H9 (cell line): ENCODE measurements at regions not wholly inside any gene's neighbourhood (a gene's known extent, or its start where the extent isn't known, plus 50 kb on each side); places are given as distances from the start of the nearest gene placed in this dataset.

Source experiments
- DNase-seq: peaks from one replicate; pipeline ENCODE4 v3.0.0-alpha.2; 2017
- H2AFZ ChIP-seq: one replicate; pipeline ENCODE4 v1.6.1; 2013; ENCODE audit warnings: mild to moderate bottlenecking, low read length, control low read depth, moderate library complexity
- H2AK5ac ChIP-seq: 2 replicates; pipeline ENCODE4 v1.6.1; 2013; ENCODE audit warnings: low read length, control low read depth, mixed read lengths; ENCODE audit not compliant: insufficient read length
- H2BK120ac ChIP-seq: one replicate; pipeline ENCODE4 v1.6.1; 2013; ENCODE audit warnings: low read depth, mild to moderate bottlenecking, low read length, control low read depth, inconsistent platforms; ENCODE audit not compliant: poor library complexity, severe bottlenecking
- H2BK12ac ChIP-seq: 2 replicates; pipeline ENCODE4 v1.6.1; 2013; ENCODE audit warnings: low read length, control low read depth, mixed read lengths, low read depth; ENCODE audit not compliant: insufficient read length
- H2BK15ac ChIP-seq: 2 replicates; pipeline ENCODE4 v1.6.1; 2013; ENCODE audit warnings: low read depth, low read length, control low read depth
- H2BK20ac ChIP-seq: one replicate; pipeline ENCODE4 v1.6.1; 2013; ENCODE audit warnings: low read depth, mild to moderate bottlenecking, low read length, control low read depth, inconsistent platforms; ENCODE audit not compliant: poor library complexity, severe bottlenecking
- H2BK5ac ChIP-seq: 2 replicates; pipeline ENCODE4 v1.6.1; 2013; ENCODE audit warnings: low read length, control low read depth, mixed read lengths; ENCODE audit not compliant: insufficient read length
- H3K14ac ChIP-seq: 2 replicates; pipeline ENCODE4 v1.6.1; 2013; ENCODE audit warnings: low read length, control low read depth; ENCODE audit not compliant: insufficient read depth
- H3K18ac ChIP-seq: 2 replicates; pipeline ENCODE4 v1.6.1; 2013; ENCODE audit warnings: low read depth, mild to moderate bottlenecking, mixed read lengths, low read length, control low read depth; ENCODE audit not compliant: insufficient read length
- H3K23ac ChIP-seq: 2 replicates; pipeline ENCODE4 v1.6.1; 2013; ENCODE audit warnings: low read length, control low read depth, mixed read lengths, low read depth; ENCODE audit not compliant: insufficient read length
- H3K23me2 ChIP-seq: 2 replicates; pipeline ENCODE4 v1.6.1; 2013; ENCODE audit warnings: low read depth, mild to moderate bottlenecking, mixed read lengths, low read length, control low read depth; ENCODE audit not compliant: insufficient read length, poor library complexity, severe bottlenecking
- H3K27ac ChIP-seq: 2 replicates; pipeline ENCODE4 v1.5.1; 2013; ENCODE audit warnings: low read length, control low read depth, mixed read lengths, low read depth; ENCODE audit not compliant: insufficient read length
- H3K27me3 ChIP-seq: 2 replicates; pipeline ENCODE4 v1.6.1; 2013; ENCODE audit warnings: low read length, control low read depth, inconsistent platforms; ENCODE audit not compliant: insufficient read depth
- H3K4ac ChIP-seq: 2 replicates; pipeline ENCODE4 v1.6.1; 2013; ENCODE audit warnings: low read depth, mild to moderate bottlenecking, control low read depth, inconsistent platforms, low read length, moderate library complexity
- H3K4me1 ChIP-seq: 2 replicates; pipeline ENCODE4 v1.6.1; 2013; ENCODE audit warnings: low read length, control low read depth, inconsistent platforms; ENCODE audit not compliant: insufficient read depth
- H3K4me2 ChIP-seq: 2 replicates; pipeline ENCODE4 v1.6.1; 2013; ENCODE audit warnings: low read length, control low read depth, mixed read lengths; ENCODE audit not compliant: insufficient read length, insufficient read depth
- H3K56ac ChIP-seq: 2 replicates; pipeline ENCODE4 v1.6.1; 2013; ENCODE audit warnings: low read depth, mild to moderate bottlenecking, mixed read lengths, low read length, control low read depth; ENCODE audit not compliant: insufficient read length
- H3K79me1 ChIP-seq: 2 replicates; pipeline ENCODE4 v1.6.1; 2013; ENCODE audit warnings: low read depth, mild to moderate bottlenecking, moderate library complexity, low read length, control low read depth, inconsistent platforms; ENCODE audit not compliant: insufficient read depth, poor library complexity, severe bottlenecking
- H3K79me2 ChIP-seq: 2 replicates; pipeline ENCODE4 v1.6.1; 2013; ENCODE audit warnings: low read length, control low read depth, inconsistent platforms; ENCODE audit not compliant: insufficient read depth
- H3K9ac ChIP-seq: 2 replicates; pipeline ENCODE4 v1.6.1; 2013; ENCODE audit warnings: low read length, control low read depth, mixed read lengths; ENCODE audit not compliant: insufficient read length; ENCODE audit errors: extremely low read depth
- H3K9me3 ChIP-seq: one replicate; pipeline ENCODE4 v1.6.1; 2013; ENCODE audit warnings: low read depth, low read length, inconsistent platforms; ENCODE audit not compliant: control insufficient read depth
- H3T11ph ChIP-seq: one replicate; pipeline ENCODE4 v1.6.1; 2013; ENCODE audit warnings: mild to moderate bottlenecking, low read length, control low read depth, inconsistent platforms
- H4K20me1 ChIP-seq: one replicate; pipeline ENCODE4 v1.6.1; 2013; ENCODE audit not compliant: control insufficient read depth, insufficient read length, insufficient read depth
- H4K5ac ChIP-seq: 2 replicates; pipeline ENCODE4 v1.6.1; 2013; ENCODE audit warnings: low read depth, mild to moderate bottlenecking, mixed read lengths, low read length, control low read depth; ENCODE audit not compliant: insufficient read length
- H4K8ac ChIP-seq: replicated peaks from 2 replicates; pipeline ENCODE4 v1.6.1; 2013; ENCODE audit warnings: low read length, control low read depth, mixed read lengths, low read depth; ENCODE audit not compliant: insufficient read length
- H4K91ac ChIP-seq: 2 replicates; pipeline ENCODE4 v1.6.1; 2013; ENCODE audit warnings: low read depth, mild to moderate bottlenecking, moderate library complexity, mixed read lengths, low read length, control low read depth; ENCODE audit not compliant: insufficient read length
- H3K27ac Mint-ChIP-seq, 3 experiments: 2 replicates in 2 of 3; 3 replicates in 1 of 3; pipeline ENCODE4 v1.8.0; 2020 to 2021; ENCODE audit warnings: mixed read lengths in 3 of 3, mild to moderate bottlenecking in 1 of 3, moderate library complexity in 1 of 3
- H3K27me3 Mint-ChIP-seq: 2 replicates; pipeline ENCODE4 v1.8.0; 2021; ENCODE audit warnings: low read depth, mild to moderate bottlenecking, moderate library complexity, mixed read lengths
- H3K36me3 Mint-ChIP-seq, 3 experiments: 2 replicates in 2 of 3; 3 replicates in 1 of 3; pipeline ENCODE4 v1.8.0; 2020 to 2021; ENCODE audit warnings: low read depth in 3 of 3, mixed read lengths in 3 of 3; ENCODE audit not compliant: insufficient read depth in 1 of 3
- H3K4me1 Mint-ChIP-seq, 2 experiments: 2 replicates each; pipeline ENCODE4 v1.8.0; 2020; ENCODE audit warnings: mixed read lengths in 2 of 2
- H3K4me3 Mint-ChIP-seq, 2 experiments: 2 replicates in 1 of 2; 3 replicates in 1 of 2; pipeline ENCODE4 v1.8.0; 2020 to 2021; ENCODE audit warnings: mild to moderate bottlenecking in 2 of 2, mixed read lengths in 2 of 2, moderate library complexity in 1 of 2
- H3K9me3 Mint-ChIP-seq, 2 experiments: 2 replicates in 1 of 2; 3 replicates in 1 of 2; pipeline ENCODE4 v1.8.0; 2020; ENCODE audit warnings: mild to moderate bottlenecking in 2 of 2, mixed read lengths in 2 of 2, moderate library complexity in 1 of 2
- WGBS: extraction: QIAGEN DNeasy Blood & Tissue Kit; methylation state at CpG from one replicate; pipeline ENCODE4 v1.1.7; 2013; ENCODE audit warnings: missing lambda C conversion rate, low lambda C conversion rate, mixed read lengths; ENCODE audit not compliant: insufficient read length; ENCODE audit errors: extremely low coverage; 5-methylcytosine and 5-hydroxymethylcytosine counted together
- TF ChIP-seq, protein P1 (sequence below): fragments of 200-600 bp; sonication (generic); conservative IDR thresholded peaks from 3 replicates; pipeline ENCODE4 v1.8.0; 2021; ENCODE audit warnings: antibody characterized with exemption, mild to moderate bottlenecking

DNA sequence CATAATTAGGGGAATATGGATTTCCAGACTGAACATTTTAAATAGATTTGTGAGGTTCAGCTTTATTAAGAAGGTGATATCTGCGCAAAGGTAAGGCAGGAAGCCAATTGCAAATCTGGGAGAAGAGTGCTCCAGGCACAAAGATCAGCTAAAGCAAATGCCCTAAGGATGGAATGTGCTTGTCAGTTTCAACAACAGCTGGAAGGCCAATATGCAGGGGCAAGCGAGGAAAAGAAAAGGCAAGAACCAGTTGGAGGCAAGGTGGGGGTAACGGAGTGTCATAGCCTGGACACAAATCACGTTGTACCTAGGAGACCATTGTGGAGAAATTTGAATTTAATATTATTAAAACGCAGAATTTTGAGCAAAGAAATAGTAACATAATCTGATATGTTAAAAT, 1710.3 kb upstream of the PCDH7 start:
- H2BK120ac ChIP-seq, result no peak overlapping the region
- no peak overlapping the region for H4K8ac ChIP-seq
- H2BK15ac ChIP-seq, result no peak overlapping the region
- DNase-seq, result peak; percentile 27
- no peak overlapping the region for H4K5ac ChIP-seq
- Mint-ChIP-seq H3K4me3 (no peak overlapping the region), H3K36me3 (peaks cover 0 to 4% (median 0%) of the 10 kb centered on the region in 3 experiments; a peak in 4 of 7 replicates), H3K27ac (peak overlapping the region in 1 of 3 experiments; percentile 3; a peak in 2 of 7 replicates), H3K4me1 (peaks cover 19% of the 10 kb centered on the region in 2 experiments), H3K27me3 (peaks cover 11% of the 10 kb centered on the region), H3K9me3 (peaks cover 1 to 8% of the 10 kb centered on the region in 2 experiments; a peak in 3 of 5 replicates)
- WGBS, result no CpG with 5 or more reads among the region's 5 CpGs
- H3K79me2 ChIP-seq, result no peaks in the 10 kb centered on the region
- H3K14ac ChIP-seq, result no peak overlapping the region
- H3K18ac ChIP-seq, result no peak overlapping the region
- H3K4me2 ChIP-seq, result no peak overlapping the region
- H2BK5ac ChIP-seq, result no peak overlapping the region
- TF ChIP-seq, protein P1, sequence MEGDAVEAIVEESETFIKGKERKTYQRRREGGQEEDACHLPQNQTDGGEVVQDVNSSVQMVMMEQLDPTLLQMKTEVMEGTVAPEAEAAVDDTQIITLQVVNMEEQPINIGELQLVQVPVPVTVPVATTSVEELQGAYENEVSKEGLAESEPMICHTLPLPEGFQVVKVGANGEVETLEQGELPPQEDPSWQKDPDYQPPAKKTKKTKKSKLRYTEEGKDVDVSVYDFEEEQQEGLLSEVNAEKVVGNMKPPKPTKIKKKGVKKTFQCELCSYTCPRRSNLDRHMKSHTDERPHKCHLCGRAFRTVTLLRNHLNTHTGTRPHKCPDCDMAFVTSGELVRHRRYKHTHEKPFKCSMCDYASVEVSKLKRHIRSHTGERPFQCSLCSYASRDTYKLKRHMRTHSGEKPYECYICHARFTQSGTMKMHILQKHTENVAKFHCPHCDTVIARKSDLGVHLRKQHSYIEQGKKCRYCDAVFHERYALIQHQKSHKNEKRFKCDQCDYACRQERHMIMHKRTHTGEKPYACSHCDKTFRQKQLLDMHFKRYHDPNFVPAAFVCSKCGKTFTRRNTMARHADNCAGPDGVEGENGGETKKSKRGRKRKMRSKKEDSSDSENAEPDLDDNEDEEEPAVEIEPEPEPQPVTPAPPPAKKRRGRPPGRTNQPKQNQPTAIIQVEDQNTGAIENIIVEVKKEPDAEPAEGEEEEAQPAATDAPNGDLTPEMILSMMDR, result no peak
- no peaks in the 10 kb centered on the region for H3K27me3 ChIP-seq
- H3K9me3 ChIP-seq, result no peaks in the 10 kb centered on the region
- H4K20me1 ChIP-seq, result no peaks in the 10 kb centered on the region
- no peak overlapping the region for H3K23ac ChIP-seq
- H2AFZ ChIP-seq, result no peak overlapping the region
- no peak overlapping the region for H4K91ac ChIP-seq
- H3K23me2 ChIP-seq, result no peaks in the 10 kb centered on the region
- H3T11ph ChIP-seq, result no peak overlapping the region
- H3K4me1 ChIP-seq, result no peaks in the 10 kb centered on the region; the same call in 1 of the 2 replicates
- no peak overlapping the region for H2BK12ac ChIP-seq
- no peak overlapping the region for H3K27ac ChIP-seq
- H3K4ac ChIP-seq, result no peak overlapping the region
- H3K79me1 ChIP-seq, result no peaks in the 10 kb centered on the region
- no peak overlapping the region for H3K9ac ChIP-seq
- no peak overlapping the region for H3K56ac ChIP-seq
- no peak overlapping the region for H2AK5ac ChIP-seq
- H2BK20ac ChIP-seq, result no peak overlapping the region
